Fibroblast of lung (primary cell): ENCODE measurements at regions not wholly inside any gene's neighbourhood (a gene's known extent, or its start where the extent isn't known, plus 50 kb on each side); places are given as distances from the start of the nearest gene placed in this dataset.

Source experiments
- DNase-seq, 2 donors: peaks; one replicate each; pipeline versions ENCODE4 v3.0.0 to v3.0.0-alpha.2; 2010; ENCODE audit warnings: low read depth in 2 of 2
- H2AFZ ChIP-seq: 2 replicates; pipeline ENCODE4 v1.5.1; 2012; ENCODE audit warnings: low read length, control low read depth, inconsistent platforms
- H3K27ac ChIP-seq: 2 replicates; pipeline ENCODE4 v1.5.1; 2011; ENCODE audit warnings: low read length, control low read depth; ENCODE audit not compliant: insufficient read depth
- H3K27me3 ChIP-seq: 2 replicates; pipeline ENCODE4 v1.5.1; 2011; ENCODE audit warnings: mild to moderate bottlenecking, low read length; ENCODE audit not compliant: control insufficient read depth, insufficient read depth
- H3K36me3 ChIP-seq: 2 replicates; pipeline ENCODE4 v1.5.1; 2011; ENCODE audit warnings: low read length; ENCODE audit not compliant: control insufficient read depth, insufficient read depth
- H3K4me1 ChIP-seq: 2 replicates; pipeline ENCODE4 v1.5.1; 2011; ENCODE audit warnings: low read length; ENCODE audit not compliant: control insufficient read depth, insufficient read depth; ENCODE audit errors: extremely low read depth
- H3K4me2 ChIP-seq: 2 replicates; pipeline ENCODE4 v1.5.1; 2011; ENCODE audit warnings: low read length, control low read depth; ENCODE audit not compliant: insufficient read depth; ENCODE audit errors: extremely low read depth
- H3K4me3 ChIP-seq, 4 experiments: fragments of 200-600 bp in 1 of 4; sonication (generic) in 1 of 4; replicated peaks in 1 of 4; 2 replicates each; pipeline ENCODE4 v1.5.1; 2011 to 2016; ENCODE audit warnings: low read length in 4 of 4, low read depth in 3 of 4, mild to moderate bottlenecking in 3 of 4, control low read depth in 2 of 4, inconsistent platforms in 1 of 4, mixed read lengths in 1 of 4; ENCODE audit not compliant: insufficient read depth in 1 of 4; ENCODE audit errors: control extremely low read depth in 1 of 4
- H3K79me2 ChIP-seq: 2 replicates; pipeline ENCODE4 v1.5.1; 2012; ENCODE audit warnings: mild to moderate bottlenecking, low read length, inconsistent platforms; ENCODE audit not compliant: control insufficient read depth, insufficient read depth
- H3K9ac ChIP-seq: 2 replicates; pipeline ENCODE4 v1.5.1; 2011; ENCODE audit warnings: mild to moderate bottlenecking, low read length, control low read depth; ENCODE audit not compliant: insufficient read depth
- H3K9me3 ChIP-seq: 2 replicates; pipeline ENCODE4 v1.5.1; 2012; ENCODE audit warnings: low read depth, low read length; ENCODE audit not compliant: control insufficient read depth, insufficient read depth
- H4K20me1 ChIP-seq: 2 replicates; pipeline ENCODE4 v1.5.1; 2011; ENCODE audit warnings: low read length; ENCODE audit not compliant: control insufficient read depth, insufficient read depth; ENCODE audit errors: extremely low read depth
- CTCF ChIP-seq, 2 donors: IDR thresholded peaks in 1 of 2; conservative IDR thresholded peaks in 1 of 2; 1 replicate in 1 of 2; 2 replicates in 1 of 2; pipeline ENCODE4 v1.5.1; 2011 to 2012; ENCODE audit warnings: low read length in 2 of 2, control low read depth in 1 of 2, inconsistent platforms in 1 of 2, low read depth in 1 of 2, mild to moderate bottlenecking in 1 of 2
- EZH2 ChIP-seq: IDR thresholded peaks from 2 replicates; pipeline ENCODE4 v1.5.1; 2012; ENCODE audit warnings: low read length, control low read depth, mild to moderate bottlenecking; ENCODE audit errors: missing control alignments

DNA sequence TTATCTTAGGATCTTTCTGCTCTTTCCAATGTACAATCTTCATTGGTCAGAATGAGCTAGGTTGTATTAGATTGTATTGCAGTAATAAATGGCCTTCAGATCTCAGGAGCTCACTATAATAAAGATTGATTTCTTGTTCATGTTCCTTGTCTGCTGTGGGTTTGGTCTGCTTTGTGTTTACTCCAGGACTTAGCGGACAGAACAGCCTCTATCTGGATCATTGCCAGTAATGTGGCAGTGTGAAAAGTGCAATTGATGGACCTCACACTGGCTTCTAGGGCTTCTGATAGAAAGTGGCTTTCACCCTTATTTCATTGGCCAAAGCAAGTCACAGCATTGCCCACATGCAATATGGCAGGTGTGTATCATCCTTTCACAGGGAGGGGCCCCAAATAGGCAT lies 81.2 kb downstream of the BTG1 start:
- Histone ChIP-seq H2AFZ (no peak overlapping the region), H3K4me1 (peaks cover 7% of the 10 kb centered on the region), H3K27ac (no peak overlapping the region), H4K20me1 (no peaks in the 10 kb centered on the region), H3K9ac (no peak overlapping the region), H3K79me2 (no peaks in the 10 kb centered on the region), H3K36me3 (no peaks in the 10 kb centered on the region), H3K27me3 (no peaks in the 10 kb centered on the region), H3K4me3 (no peak overlapping the region), H3K9me3 (no peaks in the 10 kb centered on the region), H3K4me2 (peak overlapping the region; percentile 65)
- DNase-seq: peak in 1 of 2 donors; percentile 58
- TF ChIP-seq EZH2 (no peak), CTCF (conservative IDR thresholded peaks at IDR 0.05 in 1 of 2, IDR thresholded peaks at IDR 0.05 in 1 of 2; ENCODE audit: low read depth in 1 of 2, low read length in 2 of 2) (no peak)

GRCh38 chr12:92063641-92064040 lies 82.0 kb downstream of the BTG1 start:
- Histone ChIP-seq H3K4me2 (peak overlapping the region; percentile 19), H3K4me3 (no peak overlapping the region), H3K27ac (no peak overlapping the region), H3K9me3 (no peaks in the 10 kb centered on the region), H3K9ac (no peak overlapping the region), H2AFZ (no peak overlapping the region), H3K4me1 (peaks cover 7% of the 10 kb centered on the region), H4K20me1 (no peaks in the 10 kb centered on the region), H3K79me2 (no peaks in the 10 kb centered on the region), H3K27me3 (no peaks in the 10 kb centered on the region), H3K36me3 (no peaks in the 10 kb centered on the region)
- DNase-seq: peak; percentile 47 to 79
- TF ChIP-seq EZH2 (no peak), CTCF (conservative IDR thresholded peaks at IDR 0.05 in 1 of 2, IDR thresholded peaks at IDR 0.05 in 1 of 2; ENCODE audit: low read depth in 1 of 2, low read length in 2 of 2) (no peak)

DNA sequence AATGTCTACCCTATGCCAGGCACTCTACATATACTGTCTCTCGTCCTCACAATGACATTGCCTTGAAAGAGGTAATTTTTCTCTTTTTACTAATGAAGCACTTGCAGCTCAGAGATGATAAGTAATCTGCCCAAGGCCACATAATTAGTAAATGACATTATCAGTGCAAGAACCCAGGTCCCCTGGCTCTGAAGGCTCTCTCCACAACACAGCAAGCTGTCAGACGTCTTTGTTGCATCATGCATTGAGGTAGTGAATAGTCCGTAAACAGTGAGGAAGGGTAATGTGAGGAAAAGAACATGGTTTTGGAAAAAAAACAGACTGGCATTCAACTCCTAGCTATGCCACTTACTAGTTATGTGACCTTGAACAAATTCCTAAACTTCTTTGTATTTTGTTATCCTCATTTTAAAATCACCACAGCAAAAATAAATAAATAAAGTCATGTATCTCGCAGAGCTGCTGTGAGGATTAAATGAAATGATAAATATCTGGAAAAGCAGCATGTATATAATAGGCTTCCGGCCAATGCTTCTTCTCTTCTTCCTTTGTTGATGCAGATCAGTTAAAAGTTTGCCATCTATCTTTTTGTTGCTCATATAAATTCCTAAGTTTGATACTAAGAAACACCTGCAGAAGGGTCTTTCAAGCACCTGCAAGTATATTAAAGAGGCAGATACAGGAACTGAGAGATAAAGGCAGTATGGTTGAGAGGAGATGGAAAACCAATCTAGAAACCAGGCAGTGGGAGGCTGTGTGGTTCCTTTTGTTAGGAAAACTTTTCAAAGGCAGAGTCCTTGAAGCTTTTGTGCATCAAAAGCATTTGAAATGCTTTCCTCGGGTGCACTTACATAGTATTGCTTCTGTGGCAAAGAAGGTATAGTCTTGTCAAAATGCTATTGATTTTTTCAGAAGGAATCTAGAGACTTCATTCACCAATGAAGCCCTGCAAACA lies 82.8 kb downstream of the BTG1 start:
- no peak for TF ChIP-seq CTCF (conservative IDR thresholded peaks at IDR 0.05 in 1 of 2, IDR thresholded peaks at IDR 0.05 in 1 of 2; ENCODE audit: low read depth in 1 of 2, low read length in 2 of 2)
- no peak for TF ChIP-seq EZH2
- Histone ChIP-seq H3K79me2 (no peaks in the 10 kb centered on the region), H3K4me2 (no peak overlapping the region), H3K27ac (no peak overlapping the region), H3K9me3 (no peaks in the 10 kb centered on the region), H3K4me3 (no peak overlapping the region), H4K20me1 (no peaks in the 10 kb centered on the region), H3K27me3 (no peaks in the 10 kb centered on the region), H3K36me3 (no peaks in the 10 kb centered on the region), H2AFZ (no peak overlapping the region), H3K9ac (no peak overlapping the region), H3K4me1 (peaks cover 7% of the 10 kb centered on the region)
- DNase-seq: no peak
